SU-DHL-6 (cell line): ENCODE measurements at regions not wholly inside any gene's neighbourhood (a gene's known extent, or its start where the extent isn't known, plus 50 kb on each side); places are given as distances from the start of the nearest gene placed in this dataset.

ENCODE experiments used
- EZH2phosphoT487 ChIP-seq: fragments of 200-600 bp; sonication (generic), shearing (Covaris generic); conservative IDR thresholded peaks from 2 replicates; pipeline ENCODE4 v1.6.1; 2018; ENCODE audit warnings: mild to moderate bottlenecking, antibody characterized with exemption, low read length, moderate library complexity, mixed read lengths
- TF ChIP-seq, protein P1 (sequence below): fragments of 200-600 bp; sonication (generic); IDR thresholded peaks from one replicate; pipeline ENCODE4 v1.5.1; 2017; ENCODE audit warnings: antibody characterized with exemption, mild to moderate bottlenecking, low read length, moderate library complexity; ENCODE audit not compliant: insufficient read depth, poor library complexity, severe bottlenecking

DNA sequence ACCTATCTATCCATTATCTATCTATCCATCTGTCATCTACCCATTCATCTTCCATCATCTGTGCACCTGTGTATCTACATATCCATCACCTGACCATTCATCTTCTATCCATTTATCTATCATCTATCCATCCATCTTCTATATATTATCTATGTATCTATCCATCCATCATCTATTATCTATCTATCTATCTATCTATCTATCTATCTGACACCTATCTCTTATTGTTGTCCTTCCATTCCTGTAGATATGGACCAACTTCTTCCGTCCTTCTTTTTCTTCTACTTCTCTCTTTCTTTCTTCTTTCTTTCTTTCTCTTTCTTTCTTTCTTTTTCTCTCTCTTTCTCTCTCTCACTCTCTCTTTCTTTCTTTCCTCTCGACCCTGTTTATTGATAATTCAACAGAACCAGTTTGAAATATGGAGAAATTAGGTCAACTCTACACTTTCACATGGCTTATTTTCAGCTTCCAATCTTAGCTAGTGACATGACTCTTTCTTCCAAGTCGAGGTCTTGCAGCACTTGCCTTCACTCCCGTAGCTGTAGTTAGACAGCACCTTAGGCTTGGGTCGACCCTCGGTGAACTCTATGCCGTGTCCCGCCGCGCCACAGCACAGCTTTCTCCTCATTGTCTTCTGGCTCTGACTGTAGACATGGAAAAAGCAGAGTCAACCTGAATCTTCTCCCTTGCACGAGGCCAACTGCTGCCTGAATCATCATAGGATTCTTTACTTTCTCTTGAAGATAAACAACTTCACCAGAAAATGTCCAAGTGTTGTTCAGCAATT, 110.4 kb upstream of the EXOC2 start:
- TF ChIP-seq, protein P1, sequence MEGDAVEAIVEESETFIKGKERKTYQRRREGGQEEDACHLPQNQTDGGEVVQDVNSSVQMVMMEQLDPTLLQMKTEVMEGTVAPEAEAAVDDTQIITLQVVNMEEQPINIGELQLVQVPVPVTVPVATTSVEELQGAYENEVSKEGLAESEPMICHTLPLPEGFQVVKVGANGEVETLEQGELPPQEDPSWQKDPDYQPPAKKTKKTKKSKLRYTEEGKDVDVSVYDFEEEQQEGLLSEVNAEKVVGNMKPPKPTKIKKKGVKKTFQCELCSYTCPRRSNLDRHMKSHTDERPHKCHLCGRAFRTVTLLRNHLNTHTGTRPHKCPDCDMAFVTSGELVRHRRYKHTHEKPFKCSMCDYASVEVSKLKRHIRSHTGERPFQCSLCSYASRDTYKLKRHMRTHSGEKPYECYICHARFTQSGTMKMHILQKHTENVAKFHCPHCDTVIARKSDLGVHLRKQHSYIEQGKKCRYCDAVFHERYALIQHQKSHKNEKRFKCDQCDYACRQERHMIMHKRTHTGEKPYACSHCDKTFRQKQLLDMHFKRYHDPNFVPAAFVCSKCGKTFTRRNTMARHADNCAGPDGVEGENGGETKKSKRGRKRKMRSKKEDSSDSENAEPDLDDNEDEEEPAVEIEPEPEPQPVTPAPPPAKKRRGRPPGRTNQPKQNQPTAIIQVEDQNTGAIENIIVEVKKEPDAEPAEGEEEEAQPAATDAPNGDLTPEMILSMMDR = no peak
- TF ChIP-seq EZH2phosphoT487 = no peak
